D341Med (cell line): ENCODE measurements at regions not wholly inside any gene's neighbourhood (a gene's known extent, or its start where the extent isn't known, plus 50 kb on each side); places are given as distances from the start of the nearest gene placed in this dataset.

Source experiments
- DNase-seq: peaks from one replicate; pipeline ENCODE4 v3.0.0; 2012; ENCODE audit warnings: low spot score

DNA sequence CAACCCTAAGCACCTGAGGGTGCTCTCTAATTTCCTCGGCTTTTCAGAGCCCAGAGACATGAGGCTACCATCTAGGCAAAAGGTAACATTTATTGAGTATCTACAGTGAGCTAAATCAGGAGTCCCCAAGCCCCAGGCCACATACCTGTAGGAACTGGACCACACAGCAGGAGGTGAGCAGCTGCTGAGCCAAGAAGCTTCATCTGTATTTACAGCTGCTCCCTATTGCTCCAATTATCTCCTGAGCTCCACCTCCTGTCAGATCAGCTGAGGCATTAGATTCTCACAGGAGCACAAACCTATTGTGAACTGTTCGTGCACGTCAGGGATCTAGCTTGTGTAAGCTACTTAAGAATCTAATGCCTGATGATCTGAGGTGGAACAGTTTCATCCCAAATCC, 70.2 kb downstream of the RND3 start:
- no peak for DNase-seq

- DNase-seq, result no peak
These were observed 72.4 kb downstream of the RND3 start for GRCh38 chr2:150415022-150415421.

- DNase-seq, result no peak
These were observed 73.6 kb downstream of the RND3 start for GRCh38 chr2:150413910-150414309.

DNA sequence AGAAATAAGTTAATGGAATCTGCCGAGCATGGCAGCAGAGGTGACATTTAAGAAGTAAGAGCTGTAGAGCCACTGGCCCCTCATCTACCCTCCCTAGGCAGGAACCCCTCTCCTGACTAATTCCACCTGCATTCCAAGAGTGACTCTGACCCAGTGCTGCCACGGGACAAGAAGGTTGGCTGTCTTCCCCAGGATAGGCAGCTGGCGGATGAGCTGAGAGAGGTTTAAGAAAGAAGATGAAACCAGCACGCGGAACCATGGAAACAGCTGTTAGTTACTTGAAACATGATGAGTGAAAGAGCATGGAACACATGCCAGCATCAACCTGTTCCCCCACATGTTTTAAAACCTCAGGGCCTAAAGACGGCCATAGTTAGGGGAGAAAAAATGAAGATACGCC, 74.1 kb downstream of the RND3 start:
- DNase-seq, result no peak

GRCh38 chr2:150410809-150411208, 76.7 kb downstream of the RND3 start:
- DNase-seq, result no peak

- no peak for DNase-seq
These were observed 78.3 kb downstream of the RND3 start for GRCh38 chr2:150409196-150409595.

- no peak for DNase-seq
These were observed 83.3 kb downstream of the RND3 start for GRCh38 chr2:150404147-150404546.

- DNase-seq, result no peak
These were observed 84.0 kb downstream of the RND3 start for GRCh38 chr2:150403457-150403856.

- DNase-seq, result no peak
These were observed 84.5 kb downstream of the RND3 start for GRCh38 chr2:150402953-150403352.

- DNase-seq, result no peak
These were observed 86.6 kb downstream of the RND3 start for GRCh38 chr2:150400849-150401248.

- no peak for DNase-seq
These were observed 94.9 kb downstream of the RND3 start for GRCh38 chr2:150392614-150393013.

DNA sequence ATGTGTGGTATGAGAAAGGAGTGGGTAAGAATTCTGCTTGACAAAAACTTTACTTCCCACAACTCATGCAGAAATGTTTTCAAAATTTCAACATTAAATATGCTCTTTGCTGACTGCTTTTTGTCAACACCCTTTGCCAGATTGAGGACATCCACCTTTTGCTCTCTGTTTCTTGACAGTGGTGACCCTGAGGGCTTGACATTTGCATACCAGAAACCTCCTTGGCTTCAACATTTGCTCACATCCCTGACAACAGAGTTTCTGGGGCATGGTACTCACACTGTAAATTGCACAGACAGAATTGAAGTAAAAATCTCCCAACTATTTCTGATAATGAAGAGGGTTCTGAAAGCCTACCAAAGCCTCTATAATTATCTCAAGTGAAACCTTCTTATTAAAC, 95.7 kb downstream of the RND3 start:
- DNase-seq, result no peak

- DNase-seq, result no peak
These were observed 98.0 kb downstream of the RND3 start for GRCh38 chr2:150389447-150389846.

DNA sequence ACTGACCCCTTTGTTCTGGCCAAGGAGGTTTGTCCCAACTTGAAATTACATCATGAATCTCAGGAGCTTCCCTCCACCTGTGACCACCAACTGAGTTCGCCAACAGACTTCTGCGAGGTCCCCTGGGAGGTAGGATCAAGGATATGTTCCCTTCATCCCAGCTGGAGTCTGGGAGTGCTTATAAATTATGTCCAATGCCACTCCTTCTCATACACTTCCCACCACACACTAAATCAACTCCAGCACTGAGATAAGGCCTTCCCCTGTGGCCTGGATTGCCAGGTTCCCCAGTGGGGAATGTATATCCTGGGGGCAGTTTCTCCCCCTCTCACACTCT, 99.2 kb downstream of the RND3 start:
- DNase-seq, result no peak

- no peak for DNase-seq
These were observed 99.7 kb downstream of the RND3 start for GRCh38 chr2:150387586-150388288.

DNA sequence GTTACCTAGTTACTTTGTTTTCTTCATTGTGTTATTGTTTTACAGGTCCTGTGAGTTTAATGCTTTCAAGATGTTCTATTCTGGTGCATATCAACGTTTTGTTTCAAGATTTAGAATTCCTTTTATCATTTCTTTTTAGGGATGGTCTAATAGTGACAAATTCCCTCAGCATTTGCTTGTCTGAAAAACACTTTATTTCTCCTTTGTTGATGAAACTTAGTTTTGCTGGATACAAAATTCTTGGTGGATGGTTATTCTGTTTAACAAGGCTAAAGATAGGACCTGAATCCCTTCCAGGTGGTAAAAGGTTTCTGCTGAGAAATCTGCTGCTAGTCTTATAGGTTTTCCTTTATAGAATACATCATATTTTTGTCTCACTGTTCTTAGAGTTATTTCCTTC, 102.3 kb downstream of the RND3 start:
- DNase-seq, result no peak

- no peak for DNase-seq
These were observed 103.9 kb downstream of the RND3 start for GRCh38 chr2:150383587-150383986.

- DNase-seq, result no peak
These were observed 108.3 kb downstream of the RND3 start for GRCh38 chr2:150379166-150379565.

DNA sequence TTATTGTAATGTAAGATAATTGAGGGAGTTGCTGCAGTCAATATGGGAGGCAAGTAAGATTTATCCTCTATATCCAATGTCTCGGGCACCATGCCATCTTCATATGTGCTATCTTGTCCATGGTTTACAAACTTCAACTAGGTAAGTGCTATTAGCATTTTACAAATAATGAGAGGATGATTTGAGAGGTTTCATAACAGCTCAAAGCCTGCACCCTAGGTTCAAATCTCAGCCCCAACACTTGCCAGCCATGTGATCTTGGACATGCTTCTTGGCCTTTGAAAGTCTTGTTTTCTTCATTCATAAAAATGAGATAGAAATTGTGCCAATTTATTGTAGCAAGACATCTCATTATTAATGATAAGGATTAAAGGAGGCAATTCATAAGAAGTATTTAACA, 108.8 kb downstream of the RND3 start:
- DNase-seq, result no peak

DNA sequence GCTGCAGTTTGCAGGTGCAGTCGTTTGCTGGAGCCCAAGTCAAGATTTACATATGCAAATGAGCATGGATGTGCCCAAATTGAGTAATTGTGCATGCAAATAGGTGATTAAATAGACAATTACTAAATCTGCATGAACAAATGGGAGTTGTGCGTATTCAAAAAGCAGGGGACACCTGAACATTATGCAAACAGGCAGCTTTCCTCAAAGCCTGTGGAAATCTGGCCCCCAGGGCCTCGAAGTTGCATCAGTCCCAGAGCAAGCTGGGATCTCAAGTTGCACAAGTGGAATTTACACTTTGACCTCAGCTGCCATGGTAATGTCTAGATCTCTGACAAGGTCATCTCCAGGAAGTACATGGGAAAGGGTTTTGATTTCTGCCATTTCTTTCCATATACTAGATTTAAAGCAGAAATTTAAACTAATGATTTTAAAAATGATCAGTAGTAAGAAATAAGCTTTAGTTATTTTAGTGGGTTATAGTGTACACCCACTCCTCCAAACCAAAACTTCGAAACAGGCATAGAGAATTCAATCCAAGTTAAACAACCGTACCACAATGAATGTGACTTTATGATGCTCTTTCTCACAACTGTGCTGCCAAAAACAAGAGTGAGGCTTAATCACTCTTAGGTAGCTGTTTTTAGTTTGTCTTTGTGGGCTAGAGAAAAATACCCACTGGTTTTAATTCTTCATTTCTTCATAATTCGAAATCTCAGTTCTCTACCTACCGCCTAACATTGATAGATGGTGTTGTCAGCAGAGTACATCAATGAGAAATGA, 110.7 kb downstream of the RND3 start:
- no peak for DNase-seq

DNA sequence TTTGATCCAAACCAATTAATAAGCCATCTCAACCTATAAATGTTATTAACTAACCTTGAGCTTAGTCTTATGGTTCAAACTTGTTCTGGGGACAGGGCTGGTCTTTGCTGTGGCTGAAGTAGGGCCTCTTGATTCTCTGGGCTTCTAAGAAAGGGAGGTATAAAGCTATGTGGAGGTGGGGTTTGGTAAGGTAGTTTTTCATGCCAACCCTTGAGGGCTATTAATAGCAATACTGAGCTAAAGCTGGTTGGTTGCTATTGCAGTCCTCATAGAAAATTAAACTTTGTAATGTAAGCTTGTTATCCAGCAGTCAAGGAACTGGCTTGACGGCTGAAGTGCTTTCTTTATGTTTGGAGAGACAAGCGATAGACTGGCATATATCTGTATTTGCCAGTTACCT, 112.1 kb downstream of the RND3 start:
- DNase-seq, result no peak

DNA sequence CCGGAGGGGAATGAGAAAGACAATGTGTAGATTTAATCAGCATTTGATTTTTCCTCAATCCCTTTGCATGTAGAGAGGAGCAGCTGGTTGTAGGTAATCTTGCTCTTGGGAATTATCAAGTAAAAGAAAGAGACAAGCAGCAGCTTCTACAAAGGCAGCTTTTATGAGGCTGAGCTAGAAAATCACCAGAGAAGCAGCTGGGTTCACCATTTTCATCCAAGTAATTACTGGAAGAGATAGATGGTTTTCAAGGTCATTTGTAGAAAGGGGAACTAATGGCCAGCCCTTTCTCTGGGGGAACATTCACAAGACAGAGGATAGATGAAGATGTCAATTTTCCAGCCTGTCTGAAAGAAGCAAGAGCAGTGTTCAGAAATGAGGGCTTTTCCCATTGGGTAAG, 113.0 kb downstream of the RND3 start:
- DNase-seq, result no peak

DNA sequence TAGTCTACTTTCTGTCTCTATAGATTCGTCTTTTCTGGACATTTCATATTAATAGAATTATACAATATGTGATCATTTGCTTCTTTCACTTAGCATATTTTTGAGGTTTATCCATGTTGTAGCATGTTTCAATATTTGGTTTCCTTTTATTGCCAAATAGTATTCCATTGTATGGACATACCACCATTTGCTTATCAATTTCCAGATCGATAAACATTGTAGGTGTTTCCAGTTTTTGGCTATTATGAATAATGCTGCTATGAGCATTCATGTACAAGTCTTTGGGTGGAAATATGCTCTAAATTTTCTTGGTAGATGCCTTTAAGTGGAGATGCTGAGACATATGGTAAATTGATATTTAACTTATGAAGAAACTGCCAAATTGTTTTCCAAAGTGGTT, 114.1 kb downstream of the RND3 start:
- DNase-seq, result no peak
